Panc1 (cell line): ENCODE measurements at regions not wholly inside any gene's neighbourhood (a gene's known extent, or its start where the extent isn't known, plus 50 kb on each side); places are given as distances from the start of the nearest gene placed in this dataset.

Experiments
- ATAC-seq: fragments of 200-7000 bp; cut with Tn5 transposase; 2 replicates; pipeline ENCODE4 v1.9.1; 2020; ENCODE audit warnings: mild to moderate bottlenecking, moderate library complexity
- BruUV-seq: library from RNA; stranded (reverse); fragments of 400-500 nt; replicated peaks from 2 replicates; lab custom pipeline; 2021; lab: Mats Ljungman, UMichigan
- CTCF ChIA-PET: fragments of 300-600 bp; sonication (Branson Sonifier 250); formaldehyde crosslinking; loops from one replicate; lab custom pipeline; 2022; ENCODE audit warnings: antibody characterized with exemption; lab: Charles Lee
- POLR2A ChIA-PET: fragments of 300-600 bp; sonication (Branson Sonifier 250); formaldehyde crosslinking; loops from one replicate; lab custom pipeline; 2022; ENCODE audit warnings: antibody characterized with exemption; lab: Charles Lee
- DNase-seq: peaks from one replicate; pipeline ENCODE4 v3.0.0-alpha.2; 2010; ENCODE audit warnings: low read depth, low spot score
- H3K27ac ChIP-seq: 2 replicates; pipeline ENCODE4 v1.5.1; 2011; ENCODE audit warnings: mild to moderate bottlenecking, low read length, inconsistent platforms
- H3K27me3 ChIP-seq: fragments of 200-500 bp; sonication (Bioruptor generic); 2 replicates; pipeline ENCODE4 v1.6.0; 2014; ENCODE audit warnings: low read length, inconsistent platforms; ENCODE audit not compliant: control insufficient read depth, insufficient read depth
- H3K36me3 ChIP-seq: fragments of 200-500 bp; sonication (Bioruptor generic); 2 replicates; pipeline ENCODE4 v1.5.1; 2014; ENCODE audit warnings: inconsistent platforms, mild to moderate bottlenecking, low read length, moderate library complexity; ENCODE audit not compliant: control insufficient read depth, insufficient read depth
- H3K4me1 ChIP-seq: 2 replicates; pipeline ENCODE4 v1.5.1; 2011; ENCODE audit warnings: inconsistent platforms, mild to moderate bottlenecking, low read length, moderate library complexity; ENCODE audit not compliant: control insufficient read depth, insufficient read depth
- H3K4me3 ChIP-seq, 2 experiments: 2 replicates each; pipeline ENCODE4 v1.5.1; 2011 to 2012; ENCODE audit warnings: low read depth in 2 of 2, low read length in 2 of 2, mild to moderate bottlenecking in 2 of 2, inconsistent platforms in 1 of 2, moderate library complexity in 1 of 2
- H3K9me3 ChIP-seq: fragments of 200-500 bp; sonication (Bioruptor generic); 2 replicates; pipeline ENCODE4 v1.5.1; 2014; ENCODE audit warnings: low read depth, mild to moderate bottlenecking, inconsistent platforms, low read length, moderate library complexity; ENCODE audit not compliant: control insufficient read depth, insufficient read depth
- POLR2AphosphoS5 ChIP-seq: IDR thresholded peaks from 2 replicates; pipeline ENCODE4 v1.6.1; 2012; ENCODE audit warnings: mild to moderate bottlenecking, low read depth, low read length, moderate library complexity
- SIN3A ChIP-seq: IDR thresholded peaks from 2 replicates; pipeline ENCODE4 v1.6.1; 2012; ENCODE audit warnings: low read depth, mild to moderate bottlenecking, low read length, moderate library complexity, borderline replicate concordance; ENCODE audit not compliant: insufficient read depth
- TCF7L2 ChIP-seq: IDR thresholded peaks from 2 replicates; pipeline ENCODE4 v1.6.1; 2011; ENCODE audit warnings: mild to moderate bottlenecking, low read depth, low read length, inconsistent platforms
- in situ Hi-C: cut with HindIII; loops from 2 replicates; pipeline ENCODE4 v1.10.0; 2016; ENCODE audit warnings: low sequenced_read_pairs, low pct_unique_long_range_greater_than_20kb
- intact Hi-C: fragments of 100-400 bp; cut with micrococcal nuclease; formaldehyde crosslinking; loops from one replicate; pipeline ENCODE4 v1.10.0; 2022; ENCODE audit not compliant: unreplicated experiment
- TF ChIP-seq, protein P1 (sequence below): fragments of 450-650 bp; IDR thresholded peaks from 2 replicates; pipeline ENCODE4 v1.5.1; 2017; ENCODE audit warnings: mild to moderate bottlenecking
- TF ChIP-seq, protein P2 (sequence below), 2 experiments: IDR thresholded peaks; 2 replicates each; pipeline ENCODE4 v1.6.1; 2011 to 2012; ENCODE audit warnings: low read depth in 2 of 2, control low read depth in 1 of 2, low read length in 1 of 2, mild to moderate bottlenecking in 1 of 2, moderate library complexity in 1 of 2; ENCODE audit not compliant: insufficient read depth in 1 of 2

DNA sequence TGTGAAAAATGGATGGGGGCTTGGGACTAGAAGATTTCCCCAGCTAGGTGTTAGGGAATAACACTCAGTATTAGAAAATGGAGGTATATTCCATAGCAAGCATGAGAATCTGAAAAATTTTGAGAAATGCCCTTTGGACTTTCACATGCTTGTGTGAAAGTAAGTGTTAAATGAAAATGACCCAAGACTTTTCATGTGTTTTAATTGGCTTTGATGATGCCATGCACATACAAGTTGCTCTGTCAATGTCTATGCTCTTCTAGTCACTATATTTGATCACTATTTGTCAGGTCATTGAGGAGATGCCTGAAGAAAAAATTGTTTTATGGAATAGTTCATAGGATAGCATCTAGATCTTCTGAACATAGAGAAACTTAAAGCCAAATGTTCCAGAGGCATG, 147.6 kb downstream of the SH2D1A start:
- TF ChIP-seq, protein P1, sequence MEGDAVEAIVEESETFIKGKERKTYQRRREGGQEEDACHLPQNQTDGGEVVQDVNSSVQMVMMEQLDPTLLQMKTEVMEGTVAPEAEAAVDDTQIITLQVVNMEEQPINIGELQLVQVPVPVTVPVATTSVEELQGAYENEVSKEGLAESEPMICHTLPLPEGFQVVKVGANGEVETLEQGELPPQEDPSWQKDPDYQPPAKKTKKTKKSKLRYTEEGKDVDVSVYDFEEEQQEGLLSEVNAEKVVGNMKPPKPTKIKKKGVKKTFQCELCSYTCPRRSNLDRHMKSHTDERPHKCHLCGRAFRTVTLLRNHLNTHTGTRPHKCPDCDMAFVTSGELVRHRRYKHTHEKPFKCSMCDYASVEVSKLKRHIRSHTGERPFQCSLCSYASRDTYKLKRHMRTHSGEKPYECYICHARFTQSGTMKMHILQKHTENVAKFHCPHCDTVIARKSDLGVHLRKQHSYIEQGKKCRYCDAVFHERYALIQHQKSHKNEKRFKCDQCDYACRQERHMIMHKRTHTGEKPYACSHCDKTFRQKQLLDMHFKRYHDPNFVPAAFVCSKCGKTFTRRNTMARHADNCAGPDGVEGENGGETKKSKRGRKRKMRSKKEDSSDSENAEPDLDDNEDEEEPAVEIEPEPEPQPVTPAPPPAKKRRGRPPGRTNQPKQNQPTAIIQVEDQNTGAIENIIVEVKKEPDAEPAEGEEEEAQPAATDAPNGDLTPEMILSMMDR = no peak
- TF ChIP-seq SIN3A (no peak), TCF7L2 (no peak), POLR2AphosphoS5 (no peak)
- TF ChIP-seq, protein P2, sequence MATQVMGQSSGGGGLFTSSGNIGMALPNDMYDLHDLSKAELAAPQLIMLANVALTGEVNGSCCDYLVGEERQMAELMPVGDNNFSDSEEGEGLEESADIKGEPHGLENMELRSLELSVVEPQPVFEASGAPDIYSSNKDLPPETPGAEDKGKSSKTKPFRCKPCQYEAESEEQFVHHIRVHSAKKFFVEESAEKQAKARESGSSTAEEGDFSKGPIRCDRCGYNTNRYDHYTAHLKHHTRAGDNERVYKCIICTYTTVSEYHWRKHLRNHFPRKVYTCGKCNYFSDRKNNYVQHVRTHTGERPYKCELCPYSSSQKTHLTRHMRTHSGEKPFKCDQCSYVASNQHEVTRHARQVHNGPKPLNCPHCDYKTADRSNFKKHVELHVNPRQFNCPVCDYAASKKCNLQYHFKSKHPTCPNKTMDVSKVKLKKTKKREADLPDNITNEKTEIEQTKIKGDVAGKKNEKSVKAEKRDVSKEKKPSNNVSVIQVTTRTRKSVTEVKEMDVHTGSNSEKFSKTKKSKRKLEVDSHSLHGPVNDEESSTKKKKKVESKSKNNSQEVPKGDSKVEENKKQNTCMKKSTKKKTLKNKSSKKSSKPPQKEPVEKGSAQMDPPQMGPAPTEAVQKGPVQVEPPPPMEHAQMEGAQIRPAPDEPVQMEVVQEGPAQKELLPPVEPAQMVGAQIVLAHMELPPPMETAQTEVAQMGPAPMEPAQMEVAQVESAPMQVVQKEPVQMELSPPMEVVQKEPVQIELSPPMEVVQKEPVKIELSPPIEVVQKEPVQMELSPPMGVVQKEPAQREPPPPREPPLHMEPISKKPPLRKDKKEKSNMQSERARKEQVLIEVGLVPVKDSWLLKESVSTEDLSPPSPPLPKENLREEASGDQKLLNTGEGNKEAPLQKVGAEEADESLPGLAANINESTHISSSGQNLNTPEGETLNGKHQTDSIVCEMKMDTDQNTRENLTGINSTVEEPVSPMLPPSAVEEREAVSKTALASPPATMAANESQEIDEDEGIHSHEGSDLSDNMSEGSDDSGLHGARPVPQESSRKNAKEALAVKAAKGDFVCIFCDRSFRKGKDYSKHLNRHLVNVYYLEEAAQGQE (IDR thresholded peaks at IDR 0.05; ENCODE audit: insufficient read depth in 1 of 2, low read depth in 2 of 2, low read length in 1 of 2) = no peak
- Histone ChIP-seq H3K9me3 (no peaks in the 10 kb centered on the region), H3K36me3 (no peaks in the 10 kb centered on the region), H3K4me1 (no peaks in the 10 kb centered on the region), H3K27ac (no peak overlapping the region), H3K27me3 (no peaks in the 10 kb centered on the region), H3K4me3 (no peak overlapping the region)
- intact Hi-C loops = no loop called here
- no TSS peak for BruUV-seq
- in situ Hi-C loops = no loop called here
- ATAC-seq (no peak), DNase-seq (no peak)
- ChIA-PET POLR2A (no interaction called here), CTCF (no interaction called here)

GRCh38 chrX:124497386-124497785, 151.0 kb downstream of the SH2D1A start:
- H3K27ac ChIP-seq = no peak overlapping the region
- ATAC-seq (no peak), DNase-seq (no peak)
- intact Hi-C loops (no loop called here), in situ Hi-C loops (no loop called here)
- H3K9me3 ChIP-seq = no peaks in the 10 kb centered on the region
- TF ChIP-seq, protein P2 (IDR thresholded peaks at IDR 0.05; ENCODE audit: insufficient read depth in 1 of 2, low read depth in 2 of 2, low read length in 1 of 2) = no peak
- TF ChIP-seq TCF7L2 (no peak), POLR2AphosphoS5 (no peak), SIN3A (no peak)
- TF ChIP-seq, protein P1 = no peak
- ChIA-PET POLR2A (no interaction called here), CTCF (no interaction called here)
- H3K36me3 ChIP-seq = no peaks in the 10 kb centered on the region
- no peaks in the 10 kb centered on the region for H3K27me3 ChIP-seq
- H3K4me1 ChIP-seq = no peaks in the 10 kb centered on the region
- H3K4me3 ChIP-seq = no peak overlapping the region
- BruUV-seq = no TSS peak
